ENCODE measurements at regions not wholly inside any gene's neighbourhood (a gene's known extent, or its start where the extent isn't known, plus 50 kb on each side); places are given as distances from the start of the nearest gene placed in this dataset.

GRCh38 chr2:188678882-188679281 is 295.3 kb upstream of the COL3A1 start:
- Histone ChIP-seq H3K27me3 (ENCODE audit: insufficient read depth, low read depth) (no peaks in the 10 kb centered on the region), H3K4me1 (replicated peaks; ENCODE audit: insufficient read depth) (no peaks in the 10 kb centered on the region), H3K9me2 (ENCODE audit: insufficient read depth) (no peaks in the 10 kb centered on the region), H2AFZ (no peak overlapping the region), H4K20me1 (ENCODE audit: insufficient read depth) (no peaks in the 10 kb centered on the region), H3K4me3 (no peak overlapping the region), H3K9me3 (ENCODE audit: insufficient read depth, low read depth) (no peaks in the 10 kb centered on the region), H3K79me2 (ENCODE audit: low read depth) (no peaks in the 10 kb centered on the region), H3F3A (ENCODE audit: insufficient read depth, low read depth) (no peaks in the 10 kb centered on the region), H3K27ac (no peak overlapping the region), H3K4me2 (no peak overlapping the region), H3K36me3 (ENCODE audit: low read depth) (no peaks in the 10 kb centered on the region)
- TF ChIP-seq CTCF (conservative IDR thresholded peaks at IDR 0.05) (no peak), EZH2 (IDR thresholded peaks at IDR 0.05; ENCODE audit: low read depth) (no peak)
- no peak for DNase-seq
- no TSS peak for BruUV-seq (replicated peaks)
- intact Hi-C loops (cut with micrococcal nuclease; ENCODE audit: unreplicated experiment) = no loop called here
- ChIA-PET POLR2A (ENCODE audit: unreplicated experiment) (no interaction called here), CTCF (no interaction called here)

GRCh38 chr2:188682838-188683237 is 291.3 kb upstream of the COL3A1 start:
- ChIA-PET POLR2A (ENCODE audit: unreplicated experiment) (no interaction called here), CTCF (no interaction called here)
- intact Hi-C loops (cut with micrococcal nuclease; ENCODE audit: unreplicated experiment) = no loop called here

GRCh38 chr2:188684795-188685194 is 289.4 kb upstream of the COL3A1 start:
- Histone ChIP-seq H2AFZ (no peak overlapping the region), H3K4me2 (no peak overlapping the region), H3K4me3 (no peak overlapping the region), H3K9me3 (ENCODE audit: insufficient read depth, low read depth) (no peaks in the 10 kb centered on the region), H3F3A (ENCODE audit: insufficient read depth, low read depth) (no peaks in the 10 kb centered on the region), H3K4me1 (replicated peaks; ENCODE audit: insufficient read depth) (no peaks in the 10 kb centered on the region), H3K79me2 (ENCODE audit: low read depth) (no peaks in the 10 kb centered on the region), H3K27ac (no peak overlapping the region), H3K9me2 (ENCODE audit: insufficient read depth) (no peaks in the 10 kb centered on the region), H3K36me3 (ENCODE audit: low read depth) (no peaks in the 10 kb centered on the region), H3K27me3 (ENCODE audit: insufficient read depth, low read depth) (no peaks in the 10 kb centered on the region), H4K20me1 (ENCODE audit: insufficient read depth) (no peaks in the 10 kb centered on the region)
- no TSS peak for BruUV-seq (replicated peaks)
- CTCF ChIA-PET = no interaction called here
- TF ChIP-seq CTCF (conservative IDR thresholded peaks at IDR 0.05) = no peak
- TF ChIP-seq EZH2 (IDR thresholded peaks at IDR 0.05; ENCODE audit: low read depth) = no peak
- intact Hi-C loops (cut with micrococcal nuclease; ENCODE audit: unreplicated experiment) = no loop called here
- no peak for DNase-seq
- POLR2A ChIA-PET (ENCODE audit: unreplicated experiment) = no interaction called here

More at GRCh38 chr2:188682838-188683237, 291.3 kb upstream of the COL3A1 start:
- no peak overlapping the region for H3K27ac ChIP-seq
- H3F3A ChIP-seq (ENCODE audit: insufficient read depth, low read depth) = no peaks in the 10 kb centered on the region
- no TSS peak for BruUV-seq (replicated peaks)
- no peaks in the 10 kb centered on the region for H4K20me1 ChIP-seq (ENCODE audit: insufficient read depth)
- TF ChIP-seq CTCF (conservative IDR thresholded peaks at IDR 0.05) = no peak
- no peak for TF ChIP-seq EZH2 (IDR thresholded peaks at IDR 0.05; ENCODE audit: low read depth)
- no peaks in the 10 kb centered on the region for H3K4me1 ChIP-seq (replicated peaks; ENCODE audit: insufficient read depth)
- no peak for DNase-seq
- H3K9me2 ChIP-seq (ENCODE audit: insufficient read depth) = no peaks in the 10 kb centered on the region
- H3K9me3 ChIP-seq (ENCODE audit: insufficient read depth, low read depth) = no peaks in the 10 kb centered on the region
- no peak overlapping the region for H3K4me3 ChIP-seq
- H3K4me2 ChIP-seq = no peak overlapping the region
- no peaks in the 10 kb centered on the region for H3K27me3 ChIP-seq (ENCODE audit: insufficient read depth, low read depth)
- H3K36me3 ChIP-seq (ENCODE audit: low read depth) = no peaks in the 10 kb centered on the region
- H2AFZ ChIP-seq = no peak overlapping the region
- no peaks in the 10 kb centered on the region for H3K79me2 ChIP-seq (ENCODE audit: low read depth)
